ENCODE measurements at regions not wholly inside any gene's neighbourhood (a gene's known extent, or its start where the extent isn't known, plus 50 kb on each side); places are given as distances from the start of the nearest gene placed in this dataset.

GRCh38 chr2:234271338-234271737, 220.8 kb downstream of the SPP2 start:
- H3K4me3 ChIP-seq (replicated peaks; ENCODE audit: low read depth, low read length) = no peak overlapping the region
- DNase-seq (ENCODE audit: extremely low read depth, low read depth) = no peak
- TF ChIP-seq CTCF (IDR thresholded peaks at IDR 0.05; ENCODE audit: low read depth, low read length, missing control alignments) = no peak

GRCh38 chr2:234269769-234270204, 219.3 kb downstream of the SPP2 start:
- no peak for DNase-seq (ENCODE audit: extremely low read depth, low read depth)
- no peak for TF ChIP-seq CTCF (IDR thresholded peaks at IDR 0.05; ENCODE audit: low read depth, low read length, missing control alignments)
- no peak overlapping the region for H3K4me3 ChIP-seq (replicated peaks; ENCODE audit: low read depth, low read length)

GRCh38 chr2:234267534-234267933, 217.0 kb downstream of the SPP2 start:
- DNase-seq (ENCODE audit: extremely low read depth, low read depth) = no peak
- H3K4me3 ChIP-seq (replicated peaks; ENCODE audit: low read depth, low read length) = no peak overlapping the region
- no peak for TF ChIP-seq CTCF (IDR thresholded peaks at IDR 0.05; ENCODE audit: low read depth, low read length, missing control alignments)

- no peak for TF ChIP-seq CTCF (IDR thresholded peaks at IDR 0.05; ENCODE audit: low read depth, low read length, missing control alignments)
- no peak overlapping the region for H3K4me3 ChIP-seq (replicated peaks; ENCODE audit: low read depth, low read length)
- no peak for DNase-seq (ENCODE audit: extremely low read depth, low read depth)
These were observed 216.4 kb downstream of the SPP2 start for GRCh38 chr2:234266952-234267351.

GRCh38 chr2:234265206-234265605, 214.7 kb downstream of the SPP2 start:
- no peak for TF ChIP-seq CTCF (IDR thresholded peaks at IDR 0.05; ENCODE audit: low read depth, low read length, missing control alignments)
- no peak overlapping the region for H3K4me3 ChIP-seq (replicated peaks; ENCODE audit: low read depth, low read length)
- no peak for DNase-seq (ENCODE audit: extremely low read depth, low read depth)

- no peak for TF ChIP-seq CTCF (IDR thresholded peaks at IDR 0.05; ENCODE audit: low read depth, low read length, missing control alignments)
- H3K4me3 ChIP-seq (replicated peaks; ENCODE audit: low read depth, low read length) = no peak overlapping the region
- no peak for DNase-seq (ENCODE audit: extremely low read depth, low read depth)
These were observed 211.2 kb downstream of the SPP2 start for GRCh38 chr2:234261736-234262135.

GRCh38 chr2:234259440-234259839, 208.9 kb downstream of the SPP2 start:
- no peak overlapping the region for H3K4me3 ChIP-seq (replicated peaks; ENCODE audit: low read depth, low read length)
- no peak for DNase-seq (ENCODE audit: extremely low read depth, low read depth)
- no peak for TF ChIP-seq CTCF (IDR thresholded peaks at IDR 0.05; ENCODE audit: low read depth, low read length, missing control alignments)

All from HFF-Myc (cell line).